ENCODE measurements at regions not wholly inside any gene's neighbourhood (a gene's known extent, or its start where the extent isn't known, plus 50 kb on each side); places are given as distances from the start of the nearest gene placed in this dataset.

GRCh38 chr5:107184066-107184465 is 486.7 kb downstream of the EFNA5 start:
- ChIA-PET CTCF (interaction anchor here (0.7 kb wide), 1 partner anchor 336 kb away, joined by 3 read pairs; no protein-coding TSS in a partner anchor), POLR2A (ENCODE audit: unreplicated experiment) (no interaction called here)
- H4K5ac ChIP-seq (ENCODE audit: low read depth, low read length), result no peak overlapping the region
- H2BK120ac ChIP-seq (ENCODE audit: low read depth, low read length), result no peak overlapping the region
- no peaks in the 10 kb centered on the region for H3K9me3 ChIP-seq (ENCODE audit: control insufficient read depth, insufficient read depth, low read length)
- no peak overlapping the region for H2AK5ac ChIP-seq (ENCODE audit: low read depth, low read length)
- H3K18ac ChIP-seq (ENCODE audit: low read depth, low read length), result no peak overlapping the region
- ATAC-seq (ENCODE audit: low read depth), result no peak
- dilution Hi-C loops (cut with HindIII; ENCODE audit: low sequenced_read_pairs, unreplicated experiment), result no loop called here
- intact Hi-C loops (cut with micrococcal nuclease), result no loop called here
- no peaks in the 10 kb centered on the region for H3K79me1 ChIP-seq (ENCODE audit: low read depth in 1 of 2, low read length in 2 of 2)
- H2BK5ac ChIP-seq (ENCODE audit: low read depth, low read length, poor library complexity, severe bottlenecking), result no peak overlapping the region
- H3K9me1 ChIP-seq (ENCODE audit: insufficient read depth, low read length), result no peaks in the 10 kb centered on the region
- no peak overlapping the region for H3K23ac ChIP-seq (ENCODE audit: low read depth, low read length)
- H2AFZ ChIP-seq (replicated peaks; ENCODE audit: low read length, poor library complexity), result no peak overlapping the region
- H2BK20ac ChIP-seq (ENCODE audit: low read depth, low read length), result no peak overlapping the region
- H3K4me3 ChIP-seq (ENCODE audit: insufficient read depth, low read depth, low read length), result no peak overlapping the region
- no peaks in the 10 kb centered on the region for H3K4me1 ChIP-seq (ENCODE audit: control insufficient read depth, insufficient read depth, low read length)
- WGBS, 2 experiments (ENCODE audit: extremely low coverage in 2 of 2, insufficient read length in 1 of 2), result no CpG with 5 or more reads among the region's 2 CpGs
- in situ Hi-C loops (cut with MboI; ENCODE audit: low sequenced_read_pairs), result no loop called here
- H4K20me1 ChIP-seq (ENCODE audit: insufficient read depth, low read length), result no peaks in the 10 kb centered on the region
- DNase-seq, result no peak
- no peak for TF ChIP-seq RCOR1 (IDR thresholded peaks at IDR 0.05; ENCODE audit: insufficient replicate concordance, low read length)
- TF ChIP-seq SMC3 (IDR thresholded peaks at IDR 0.05; ENCODE audit: low read depth, low read length), result no peak
- TF ChIP-seq MAZ (IDR thresholded peaks at IDR 0.05; ENCODE audit: borderline replicate concordance, low read depth, low read length), result no peak
- no peak for TF ChIP-seq USF2 (IDR thresholded peaks at IDR 0.05; ENCODE audit: low read depth, low read length)
- TF ChIP-seq RFX5 (IDR thresholded peaks at IDR 0.05; ENCODE audit: low read depth, low read length), result no peak
- TF ChIP-seq CEBPB (IDR thresholded peaks at IDR 0.05; ENCODE audit: low read depth, low read length), result no peak
- no peak for TF ChIP-seq MXI1 (IDR thresholded peaks at IDR 0.05; ENCODE audit: borderline replicate concordance, low read depth, low read length)
- no peak for TF ChIP-seq CHD1 (IDR thresholded peaks at IDR 0.05; ENCODE audit: low read depth, low read length)
- no peak for TF ChIP-seq MAFK (IDR thresholded peaks at IDR 0.05; ENCODE audit: low read depth, low read length)
- no peak for TF ChIP-seq POLR2A (IDR thresholded peaks at IDR 0.05; ENCODE audit: low read depth, low read length)
- TF ChIP-seq FOS (IDR thresholded peaks at IDR 0.05; ENCODE audit: low read depth, low read length), result no peak
- no peak for TF ChIP-seq CTCF (conservative IDR thresholded peaks at IDR 0.05; ENCODE audit: low read depth, low read length)
- TF ChIP-seq ELK1 (IDR thresholded peaks at IDR 0.05; ENCODE audit: borderline replicate concordance, low read depth, low read length), result no peak
- no peak for TF ChIP-seq NFE2L2 (IDR thresholded peaks at IDR 0.05; ENCODE audit: low read depth, low read length)
- TF ChIP-seq BHLHE40 (IDR thresholded peaks at IDR 0.05; ENCODE audit: low read depth, low read length), result no peak
- TF ChIP-seq RAD21 (IDR thresholded peaks at IDR 0.05; ENCODE audit: low read length), result no peak
- H3K14ac ChIP-seq (replicated peaks; ENCODE audit: low read depth, low read length), result no peak overlapping the region
- no peak overlapping the region for H3K4me2 ChIP-seq (ENCODE audit: low read depth, low read length)
- H2AK9ac ChIP-seq (replicated peaks; ENCODE audit: low read depth, low read length, poor library complexity), result no peak overlapping the region
- no peak overlapping the region for H3K27ac ChIP-seq (ENCODE audit: insufficient read depth, low read length)
- no peak overlapping the region for H3K4ac ChIP-seq (ENCODE audit: low read depth, low read length)
- no peaks in the 10 kb centered on the region for H3K36me3 ChIP-seq (ENCODE audit: control insufficient read depth, insufficient read depth, low read length)
- no peak overlapping the region for H2BK15ac ChIP-seq (ENCODE audit: low read depth, low read length)
- H3K9ac ChIP-seq (ENCODE audit: low read depth, low read length), result no peak overlapping the region
- no TSS peak for BruUV-seq (replicated peaks)
- no peak overlapping the region for H4K8ac ChIP-seq (ENCODE audit: low read depth in 2 of 2, low read length in 2 of 2)
- no peaks in the 10 kb centered on the region for H3K27me3 ChIP-seq (ENCODE audit: control insufficient read depth, insufficient read depth, low read length)
- H4K91ac ChIP-seq (ENCODE audit: insufficient read depth, low read depth, low read length), result no peak overlapping the region
- no peak overlapping the region for H3K56ac ChIP-seq (ENCODE audit: extremely low read depth, insufficient read depth, low read length)

All from IMR-90 (cell line).